GM12878 (cell line): ENCODE measurements at regions not wholly inside any gene's neighbourhood (a gene's known extent, or its start where the extent isn't known, plus 50 kb on each side); places are given as distances from the start of the nearest gene placed in this dataset.

ENCODE experiments used
- ATAC-seq: fragments of 200-7000 bp; cut with Tn5 transposase; 3 replicates; pipeline ENCODE4 v1.9.1; 2020; ENCODE audit warnings: mild to moderate bottlenecking, moderate library complexity
- BruUV-seq: library from RNA; stranded (reverse); fragments of 400-500 nt; replicated peaks from 2 replicates; lab custom pipeline; 2021; lab: Mats Ljungman, UMichigan
- CTCF ChIA-PET: fragments of 300-600 bp; sonication (Branson Sonifier 250); formaldehyde crosslinking; extraction: SDS; loops from one replicate; lab custom pipeline; 2021; ENCODE audit warnings: inconsistent platforms; lab: Yijun Ruan, JAX
- POLR2A ChIA-PET: fragments of 350-600 bp; formaldehyde crosslinking; extraction: SDS; loops from one replicate; lab custom pipeline; 2021; ENCODE audit warnings: inconsistent platforms; lab: Charles Lee
- RAD21 ChIA-PET: fragments of 300-600 bp; sonication (Branson Sonifier 250); formaldehyde crosslinking; loops from one replicate; lab custom pipeline; 2023; ENCODE audit warnings: antibody characterized with exemption; ENCODE audit not compliant: unreplicated experiment; lab: Charles Lee
- SMC1A ChIA-PET: fragments of 300-600 bp; sonication (Branson Sonifier 250); formaldehyde crosslinking; loops from one replicate; lab custom pipeline; 2023; ENCODE audit not compliant: unreplicated experiment, uncharacterized antibody; lab: Charles Lee
- DNase-seq: peaks from one replicate; pipeline ENCODE4 v3.0.0-alpha.2; 2011; ENCODE audit warnings: low read depth, low spot score
- FAIRE-seq: peaks from 3 replicates; lab custom pipeline; 2011; peaks lifted over from hg19 to GRCh38; lab: Jason Lieb, UNC
- H2AFZ ChIP-seq: 2 replicates; pipeline ENCODE4 v1.6.0; 2011; ENCODE audit warnings: low read depth, low read length, control low read depth; ENCODE audit not compliant: control insufficient read depth
- H3K27ac ChIP-seq: 2 replicates; pipeline ENCODE4 v1.5.1; 2011; ENCODE audit warnings: control low read depth; ENCODE audit not compliant: control insufficient read depth, insufficient read depth
- H3K27me3 ChIP-seq, 2 experiments: replicated peaks in 1 of 2; 2 replicates each; pipeline versions ENCODE4 v1.6.0 to v1.6.1; 2011; ENCODE audit warnings: low read length in 1 of 2; ENCODE audit not compliant: control insufficient read depth in 2 of 2, insufficient read depth in 2 of 2
- H3K36me3 ChIP-seq, 2 experiments: 2 replicates each; pipeline ENCODE4 v1.5.1; 2011; ENCODE audit warnings: low read length in 1 of 2; ENCODE audit not compliant: control insufficient read depth in 2 of 2, insufficient read depth in 2 of 2
- H3K4me1 ChIP-seq: 2 replicates; pipeline ENCODE4 v1.6.1; 2011; ENCODE audit warnings: mild to moderate bottlenecking, low read length, moderate library complexity, mixed read lengths; ENCODE audit not compliant: control insufficient read depth, insufficient read depth
- H3K4me2 ChIP-seq: 2 replicates; pipeline ENCODE4 v1.6.0; 2011; ENCODE audit warnings: control low read depth; ENCODE audit not compliant: control insufficient read depth, insufficient read depth
- H3K4me3 ChIP-seq: fragments of 200-600 bp; sonication (generic); 2 replicates; pipeline ENCODE4 v1.5.1; 2016
- H3K79me2 ChIP-seq: 2 replicates; pipeline ENCODE4 v1.6.0; 2011; ENCODE audit warnings: low read length; ENCODE audit not compliant: control insufficient read depth, insufficient read depth
- H3K9ac ChIP-seq: 2 replicates; pipeline ENCODE4 v1.8.0; 2011; ENCODE audit warnings: low read length, control low read depth, mixed read lengths; ENCODE audit not compliant: control insufficient read depth, insufficient read depth
- H3K9me3 ChIP-seq: replicated peaks from 3 replicates; pipeline ENCODE4 v1.5.1; 2011; ENCODE audit warnings: mild to moderate bottlenecking, low read length; ENCODE audit not compliant: control insufficient read depth, insufficient read depth
- H4K20me1 ChIP-seq: 2 replicates; pipeline ENCODE4 v1.6.0; 2011; ENCODE audit not compliant: control insufficient read depth, insufficient read depth
- EGR1 ChIP-seq, 2 experiments: IDR thresholded peaks; 1 replicate in 1 of 2; 2 replicates in 1 of 2; pipeline ENCODE4 v1.6.1; 2011 to 2012; ENCODE audit warnings: low read depth in 2 of 2, low read length in 2 of 2, borderline replicate concordance in 1 of 2, mild to moderate bottlenecking in 1 of 2, moderate library complexity in 1 of 2
- FOXM1 ChIP-seq: IDR thresholded peaks from 2 replicates; pipeline ENCODE4 v1.6.1; 2012; ENCODE audit warnings: low read depth, mild to moderate bottlenecking, inconsistent platforms, low read length, moderate library complexity
- GATAD2B ChIP-seq: fragments of 450-650 bp; conservative IDR thresholded peaks from 2 replicates; pipeline ENCODE4 v1.6.1; 2017; ENCODE audit warnings: low read depth, mild to moderate bottlenecking, moderate library complexity
- PAX5 ChIP-seq: IDR thresholded peaks from 2 replicates; pipeline ENCODE4 v1.6.1; 2011; ENCODE audit warnings: low read depth, low read length, borderline replicate concordance
- SREBF1 ChIP-seq: IDR thresholded peaks from 2 replicates; pipeline ENCODE4 v1.6.1; 2012; ENCODE audit warnings: mild to moderate bottlenecking, low read length
- WGBS: methylation state at CpG from one replicate; pipeline ENCODE4 v1.1.6; 2016; ENCODE audit warnings: low lambda C conversion rate; ENCODE audit not compliant: insufficient replicate concordance, insufficient coverage; ENCODE audit errors: missing lambda C conversion rate; 5-methylcytosine and 5-hydroxymethylcytosine counted together
- in situ Hi-C: fragments of 300-500 bp; cut with MboI; formaldehyde crosslinking; loops from 9 replicates; pipeline ENCODE4 v1.14.3; 2018; ENCODE audit warnings: mixed read lengths
- intact Hi-C: fragments of 100-400 bp; cut with micrococcal nuclease; formaldehyde crosslinking; loops from one replicate; pipeline ENCODE4 v1.14.2; 2022; ENCODE audit not compliant: unreplicated experiment
- TF ChIP-seq, protein P1 (sequence below): fragments of 450-650 bp; IDR thresholded peaks from 2 replicates; pipeline ENCODE4 v1.6.1; 2017; ENCODE audit warnings: mild to moderate bottlenecking, moderate library complexity
- TF ChIP-seq, protein P2 (sequence below): fragments of 450-650 bp; IDR thresholded peaks from 2 replicates; pipeline ENCODE4 v1.6.1; 2017; ENCODE audit warnings: mild to moderate bottlenecking, moderate library complexity

DNA sequence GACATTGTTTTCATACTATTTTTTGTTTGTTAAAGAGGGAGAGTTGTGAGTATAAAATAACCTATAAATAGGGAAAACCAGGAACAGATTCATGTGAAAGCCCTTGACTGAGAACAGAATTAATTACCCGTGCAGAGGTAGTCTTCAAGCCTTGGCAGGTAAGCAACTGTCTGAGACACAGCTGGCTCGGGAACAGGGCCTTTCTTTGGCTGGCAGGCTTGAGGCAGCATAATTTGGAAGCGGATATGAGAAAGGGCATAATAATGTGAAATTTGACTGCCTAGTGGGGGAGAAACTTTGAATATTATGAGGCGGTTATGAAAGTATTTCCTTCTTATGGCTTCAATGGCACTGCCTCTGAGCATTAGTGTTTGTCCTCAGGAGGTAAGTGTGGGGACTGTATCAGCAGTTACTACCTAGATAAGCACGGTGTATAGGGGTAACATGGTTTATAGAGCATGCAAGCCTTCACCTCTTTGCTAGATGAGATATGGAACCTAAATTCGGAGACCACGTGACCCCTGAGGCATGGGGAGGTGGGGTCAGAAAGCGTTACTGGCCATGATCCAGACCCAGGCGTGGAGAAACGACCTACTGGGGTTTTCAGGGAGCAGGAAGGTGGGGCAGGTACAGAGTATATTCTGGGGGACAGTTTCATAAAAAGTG lies 210.2 kb upstream of the GAS1 start (continued):
- TF ChIP-seq, protein P1, sequence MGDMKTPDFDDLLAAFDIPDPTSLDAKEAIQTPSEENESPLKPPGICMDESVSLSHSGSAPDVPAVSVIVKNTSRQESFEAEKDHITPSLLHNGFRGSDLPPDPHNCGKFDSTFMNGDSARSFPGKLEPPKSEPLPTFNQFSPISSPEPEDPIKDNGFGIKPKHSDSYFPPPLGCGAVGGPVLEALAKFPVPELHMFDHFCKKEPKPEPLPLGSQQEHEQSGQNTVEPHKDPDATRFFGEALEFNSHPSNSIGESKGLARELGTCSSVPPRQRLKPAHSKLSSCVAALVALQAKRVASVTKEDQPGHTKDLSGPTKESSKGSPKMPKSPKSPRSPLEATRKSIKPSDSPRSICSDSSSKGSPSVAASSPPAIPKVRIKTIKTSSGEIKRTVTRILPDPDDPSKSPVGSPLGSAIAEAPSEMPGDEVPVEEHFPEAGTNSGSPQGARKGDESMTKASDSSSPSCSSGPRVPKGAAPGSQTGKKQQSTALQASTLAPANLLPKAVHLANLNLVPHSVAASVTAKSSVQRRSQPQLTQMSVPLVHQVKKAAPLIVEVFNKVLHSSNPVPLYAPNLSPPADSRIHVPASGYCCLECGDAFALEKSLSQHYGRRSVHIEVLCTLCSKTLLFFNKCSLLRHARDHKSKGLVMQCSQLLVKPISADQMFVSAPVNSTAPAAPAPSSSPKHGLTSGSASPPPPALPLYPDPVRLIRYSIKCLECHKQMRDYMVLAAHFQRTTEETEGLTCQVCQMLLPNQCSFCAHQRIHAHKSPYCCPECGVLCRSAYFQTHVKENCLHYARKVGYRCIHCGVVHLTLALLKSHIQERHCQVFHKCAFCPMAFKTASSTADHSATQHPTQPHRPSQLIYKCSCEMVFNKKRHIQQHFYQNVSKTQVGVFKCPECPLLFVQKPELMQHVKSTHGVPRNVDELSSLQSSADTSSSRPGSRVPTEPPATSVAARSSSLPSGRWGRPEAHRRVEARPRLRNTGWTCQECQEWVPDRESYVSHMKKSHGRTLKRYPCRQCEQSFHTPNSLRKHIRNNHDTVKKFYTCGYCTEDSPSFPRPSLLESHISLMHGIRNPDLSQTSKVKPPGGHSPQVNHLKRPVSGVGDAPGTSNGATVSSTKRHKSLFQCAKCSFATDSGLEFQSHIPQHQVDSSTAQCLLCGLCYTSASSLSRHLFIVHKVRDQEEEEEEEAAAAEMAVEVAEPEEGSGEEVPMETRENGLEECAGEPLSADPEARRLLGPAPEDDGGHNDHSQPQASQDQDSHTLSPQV: no peak
- TF ChIP-seq, all 136 proteins: peak for 0

DNA sequence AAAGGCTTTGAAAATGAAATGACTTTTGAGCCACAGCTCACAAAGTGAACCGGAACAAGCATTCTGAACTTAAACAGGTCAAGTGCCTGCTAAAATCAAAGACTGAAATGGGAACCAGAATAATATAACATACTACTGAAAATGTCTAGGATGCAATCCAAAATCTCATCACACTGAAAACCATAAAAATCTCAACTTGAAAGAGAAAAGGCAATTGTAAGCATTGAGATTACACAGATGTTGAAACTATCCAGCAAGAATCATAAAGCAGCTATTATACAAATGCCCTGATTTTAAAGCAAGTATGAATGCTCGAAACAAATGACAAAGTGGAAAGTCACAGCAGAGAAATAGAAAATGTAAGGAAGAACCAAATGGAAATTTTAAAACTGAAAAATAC lies 211.5 kb upstream of the GAS1 start:
- POLR2A ChIA-PET: no interaction called here
- DNase-seq (no peak), FAIRE-seq (no peak), ATAC-seq (no peak)
- SMC1A ChIA-PET: no interaction called here
- TF ChIP-seq GATAD2B (no peak), SREBF1 (no peak), EGR1 (IDR thresholded peaks at IDR 0.05; ENCODE audit: borderline replicate concordance in 1 of 2, low read depth in 2 of 2, low read length in 2 of 2) (no peak), PAX5 (no peak), FOXM1 (no peak)
- TF ChIP-seq, protein P2, sequence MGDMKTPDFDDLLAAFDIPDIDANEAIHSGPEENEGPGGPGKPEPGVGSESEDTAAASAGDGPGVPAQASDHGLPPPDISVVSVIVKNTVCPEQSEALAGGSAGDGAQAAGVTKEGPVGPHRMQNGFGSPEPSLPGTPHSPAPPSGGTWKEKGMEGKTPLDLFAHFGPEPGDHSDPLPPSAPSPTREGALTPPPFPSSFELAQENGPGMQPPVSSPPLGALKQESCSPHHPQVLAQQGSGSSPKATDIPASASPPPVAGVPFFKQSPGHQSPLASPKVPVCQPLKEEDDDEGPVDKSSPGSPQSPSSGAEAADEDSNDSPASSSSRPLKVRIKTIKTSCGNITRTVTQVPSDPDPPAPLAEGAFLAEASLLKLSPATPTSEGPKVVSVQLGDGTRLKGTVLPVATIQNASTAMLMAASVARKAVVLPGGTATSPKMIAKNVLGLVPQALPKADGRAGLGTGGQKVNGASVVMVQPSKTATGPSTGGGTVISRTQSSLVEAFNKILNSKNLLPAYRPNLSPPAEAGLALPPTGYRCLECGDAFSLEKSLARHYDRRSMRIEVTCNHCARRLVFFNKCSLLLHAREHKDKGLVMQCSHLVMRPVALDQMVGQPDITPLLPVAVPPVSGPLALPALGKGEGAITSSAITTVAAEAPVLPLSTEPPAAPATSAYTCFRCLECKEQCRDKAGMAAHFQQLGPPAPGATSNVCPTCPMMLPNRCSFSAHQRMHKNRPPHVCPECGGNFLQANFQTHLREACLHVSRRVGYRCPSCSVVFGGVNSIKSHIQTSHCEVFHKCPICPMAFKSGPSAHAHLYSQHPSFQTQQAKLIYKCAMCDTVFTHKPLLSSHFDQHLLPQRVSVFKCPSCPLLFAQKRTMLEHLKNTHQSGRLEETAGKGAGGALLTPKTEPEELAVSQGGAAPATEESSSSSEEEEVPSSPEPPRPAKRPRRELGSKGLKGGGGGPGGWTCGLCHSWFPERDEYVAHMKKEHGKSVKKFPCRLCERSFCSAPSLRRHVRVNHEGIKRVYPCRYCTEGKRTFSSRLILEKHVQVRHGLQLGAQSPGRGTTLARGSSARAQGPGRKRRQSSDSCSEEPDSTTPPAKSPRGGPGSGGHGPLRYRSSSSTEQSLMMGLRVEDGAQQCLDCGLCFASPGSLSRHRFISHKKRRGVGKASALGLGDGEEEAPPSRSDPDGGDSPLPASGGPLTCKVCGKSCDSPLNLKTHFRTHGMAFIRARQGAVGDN: no peak
- no peak overlapping the region for H3K4me2 ChIP-seq
- no peak overlapping the region for H2AFZ ChIP-seq
- H4K20me1 ChIP-seq: no peaks in the 10 kb centered on the region
- intact Hi-C loops (no loop called here), in situ Hi-C loops (no loop called here)
- RAD21 ChIA-PET: no interaction called here
- H3K9ac ChIP-seq: no peak overlapping the region
- no peaks in the 10 kb centered on the region for H3K79me2 ChIP-seq
- H3K27ac ChIP-seq: no peak overlapping the region
- no peaks in the 10 kb centered on the region for H3K36me3 ChIP-seq
- 27% methylated on average over 2 of the region's 2 CpGs for WGBS
- H3K4me1 ChIP-seq: no peaks in the 10 kb centered on the region; the same call in 1 of the 2 replicates
- H3K27me3 ChIP-seq: no peaks in the 10 kb centered on the region
- CTCF ChIA-PET: no interaction called here
- no peak overlapping the region for H3K4me3 ChIP-seq
- no peaks in the 10 kb centered on the region for H3K9me3 ChIP-seq
- BruUV-seq: no TSS peak
